HepG2 (cell line): ENCODE measurements at regions not wholly inside any gene's neighbourhood (a gene's known extent, or its start where the extent isn't known, plus 50 kb on each side); places are given as distances from the start of the nearest gene placed in this dataset.

Source experiments
- ATAC-seq: fragments of 200-7000 bp; cut with Tn5 transposase; 3 replicates; pipeline ENCODE4 v1.9.1; 2020; ENCODE audit warnings: mild to moderate bottlenecking, moderate library complexity
- BruUV-seq: library from RNA; stranded (reverse); fragments of 400-500 nt; replicated peaks from 2 replicates; lab custom pipeline; 2021; lab: Mats Ljungman, UMichigan
- CTCF ChIA-PET: fragments of 300-600 bp; formaldehyde crosslinking; extraction: SDS; loops from one replicate; lab custom pipeline; 2021; ENCODE audit warnings: low total read pairs, inconsistent platforms, low intra/inter-chr PET ratio; lab: Yijun Ruan, JAX
- POLR2A ChIA-PET: fragments of 350-600 bp; sonication (Branson Sonifier 250); formaldehyde crosslinking; loops from one replicate; lab custom pipeline; 2020; ENCODE audit warnings: antibody characterized with exemption, inconsistent platforms; lab: Yijun Ruan, JAX
- DNase-seq: peaks from one replicate; pipeline ENCODE4 v3.0.0-alpha.2; 2015; ENCODE audit warnings: low spot score
- FAIRE-seq: peaks from 3 replicates; lab custom pipeline; 2011; peaks lifted over from hg19 to GRCh38; lab: Jason Lieb, UNC
- H2AFZ ChIP-seq: one replicate; pipeline ENCODE4 v1.6.1; 2011; ENCODE audit warnings: low read length, inconsistent platforms
- H3K27ac ChIP-seq: fragments of 300-600 bp; 3 replicates; pipeline ENCODE4 v1.8.0; 2011; ENCODE audit warnings: mixed run types, mild to moderate bottlenecking, mixed read lengths, low read length, inconsistent platforms; ENCODE audit not compliant: insufficient read depth; ENCODE audit errors: extremely low read length
- H3K27me3 ChIP-seq, 2 experiments: fragments of 200-600 bp in 1 of 2; 2 replicates in 1 of 2; 3 replicates in 1 of 2; pipeline versions ENCODE4 v1.6.0 to v1.8.0; 2011; ENCODE audit warnings: low read length in 2 of 2, mild to moderate bottlenecking in 2 of 2, moderate library complexity in 2 of 2, inconsistent platforms in 1 of 2; ENCODE audit not compliant: insufficient read depth in 2 of 2, control insufficient read depth in 1 of 2
- H3K36me3 ChIP-seq, 2 experiments: fragments of 200-600 bp in 1 of 2; replicated peaks in 1 of 2; 2 replicates in 1 of 2; 3 replicates in 1 of 2; pipeline versions ENCODE4 v1.5.1 to v1.8.0; 2011; ENCODE audit warnings: low read length in 2 of 2, inconsistent platforms in 1 of 2; ENCODE audit not compliant: insufficient read depth in 2 of 2, control insufficient read depth in 1 of 2
- H3K4me1 ChIP-seq: 2 replicates; pipeline ENCODE4 v1.5.1; 2012; ENCODE audit warnings: low read length, inconsistent platforms; ENCODE audit not compliant: insufficient read depth
- H3K4me2 ChIP-seq: 2 replicates; pipeline ENCODE4 v1.6.0; 2011; ENCODE audit warnings: low read depth, low read length, inconsistent platforms
- H3K4me3 ChIP-seq, 3 experiments: fragments of 200-600 bp in 1 of 3; sonication (generic), shearing (Covaris generic) in 1 of 3; replicated peaks in 1 of 3; 2 replicates each; pipeline ENCODE4 v1.5.1; 2011 to 2016; ENCODE audit warnings: low read length in 3 of 3, inconsistent platforms in 2 of 3, low read depth in 2 of 3, mild to moderate bottlenecking in 2 of 3, control low read depth in 1 of 3, mixed read lengths in 1 of 3; ENCODE audit not compliant: insufficient read depth in 1 of 3
- H3K79me2 ChIP-seq: one replicate; pipeline ENCODE4 v1.6.1; 2011; ENCODE audit warnings: low read length, inconsistent platforms; ENCODE audit not compliant: insufficient read depth
- H3K9ac ChIP-seq: 2 replicates; pipeline ENCODE4 v1.6.0; 2011; ENCODE audit warnings: mild to moderate bottlenecking, low read depth, low read length, inconsistent platforms; ENCODE audit not compliant: insufficient read depth
- H3K9me3 ChIP-seq: 2 replicates; pipeline ENCODE4 v1.5.1; 2012; ENCODE audit warnings: mild to moderate bottlenecking, low read length
- H4K20me1 ChIP-seq: 2 replicates; pipeline ENCODE4 v1.6.0; 2011; ENCODE audit warnings: inconsistent platforms, mild to moderate bottlenecking, low read length, moderate library complexity; ENCODE audit not compliant: insufficient read depth
- ARHGAP35 ChIP-seq: sonication (generic); formaldehyde crosslinking; IDR thresholded peaks from 2 replicates; pipeline ENCODE4 v1.9.0; 2022; ENCODE audit warnings: mild to moderate bottlenecking, inconsistent platforms, moderate library complexity, missing genetic modification reagents, borderline replicate concordance
- ZIK1 ChIP-seq: sonication (generic); formaldehyde crosslinking; IDR thresholded peaks from 2 replicates; pipeline ENCODE4 v1.5.0; 2020; ENCODE audit warnings: mild to moderate bottlenecking, low read depth, missing genetic modification reagents, borderline replicate concordance
- whole genome bisulfite sequencing: methylation state at CpG from one replicate; pipeline ENCODE4 v1.1.6; 2017; ENCODE audit warnings: low lambda C conversion rate; 5-methylcytosine and 5-hydroxymethylcytosine counted together
- in situ Hi-C: cut with HindIII; loops from 2 replicates; pipeline ENCODE4 v1.10.0; 2017; ENCODE audit warnings: low pct_unique_long_range_greater_than_20kb; ENCODE audit not compliant: extremely low pct_ligation_motif_present
- intact Hi-C: fragments of 100-400 bp; cut with micrococcal nuclease; formaldehyde crosslinking; loops from one replicate; pipeline ENCODE4 v1.10.0; 2022; ENCODE audit not compliant: unreplicated experiment
- TF ChIP-seq, protein P1 (sequence below), 2 experiments: sonication (generic) in 1 of 2; formaldehyde crosslinking in 1 of 2; IDR thresholded peaks; 2 replicates each; pipeline versions ENCODE4 v1.5.1 to v1.6.1; 2011 to 2020; ENCODE audit warnings: borderline replicate concordance in 1 of 2, low read depth in 1 of 2, low read length in 1 of 2, mild to moderate bottlenecking in 1 of 2, missing genetic modification reagents in 1 of 2, moderate library complexity in 1 of 2
- TF ChIP-seq, protein P2 (sequence below): sonication (generic); formaldehyde crosslinking; IDR thresholded peaks from 2 replicates; pipeline ENCODE4 v1.5.0; 2020; ENCODE audit warnings: missing genetic modification reagents
- TF ChIP-seq, protein P3 (sequence below): sonication (generic); formaldehyde crosslinking; IDR thresholded peaks from 2 replicates; pipeline ENCODE4 v1.4.0; 2020; ENCODE audit warnings: mild to moderate bottlenecking, missing genetic modification reagents
- TF ChIP-seq, protein P4 (sequence below): sonication (generic); formaldehyde crosslinking; IDR thresholded peaks from 2 replicates; pipeline ENCODE4 v1.4.0; 2020; ENCODE audit warnings: missing genetic modification reagents

DNA sequence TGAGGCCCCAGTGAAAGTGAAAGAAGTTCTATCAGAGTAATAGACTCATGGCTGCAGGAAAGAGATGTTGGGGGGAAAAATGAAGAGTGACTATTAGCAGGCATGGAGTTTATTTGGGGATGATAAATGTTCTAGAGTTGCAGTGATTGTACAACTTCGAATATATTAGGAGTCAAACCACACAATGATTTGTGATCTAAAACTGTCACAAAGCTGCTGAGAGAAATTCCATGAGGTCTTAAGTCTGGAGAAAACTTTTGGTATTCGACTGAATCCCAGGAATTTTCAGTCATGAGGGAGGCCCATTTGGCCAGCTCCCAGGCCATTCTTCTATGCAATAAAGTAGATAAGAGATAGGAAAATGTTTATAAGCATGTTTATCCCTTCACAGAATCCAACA, 55.9 kb upstream of the UNC5B start (continued):
- no peak for TF ChIP-seq ZIK1 (CRISPR knock-in tag)

DNA sequence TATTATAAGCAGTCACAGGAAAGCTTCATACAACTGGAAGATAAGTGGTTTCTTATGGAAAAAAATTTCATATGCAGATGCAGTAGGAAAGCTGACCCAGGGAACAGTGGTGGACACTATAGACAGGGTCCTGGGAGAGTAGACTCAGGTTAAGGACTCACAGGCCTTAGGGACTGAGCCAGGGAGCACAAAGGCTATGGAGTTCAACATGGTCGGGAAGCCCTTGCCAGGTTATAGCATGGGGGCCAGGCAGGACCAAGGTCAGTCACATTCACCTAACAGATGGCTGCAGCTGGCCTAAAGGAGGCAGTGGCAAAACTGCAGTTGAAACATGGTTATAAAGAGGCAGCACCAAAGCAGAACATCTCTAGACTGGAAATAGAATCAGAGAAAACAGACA, 54.9 kb upstream of the UNC5B start:
- TF ChIP-seq, protein P1, sequence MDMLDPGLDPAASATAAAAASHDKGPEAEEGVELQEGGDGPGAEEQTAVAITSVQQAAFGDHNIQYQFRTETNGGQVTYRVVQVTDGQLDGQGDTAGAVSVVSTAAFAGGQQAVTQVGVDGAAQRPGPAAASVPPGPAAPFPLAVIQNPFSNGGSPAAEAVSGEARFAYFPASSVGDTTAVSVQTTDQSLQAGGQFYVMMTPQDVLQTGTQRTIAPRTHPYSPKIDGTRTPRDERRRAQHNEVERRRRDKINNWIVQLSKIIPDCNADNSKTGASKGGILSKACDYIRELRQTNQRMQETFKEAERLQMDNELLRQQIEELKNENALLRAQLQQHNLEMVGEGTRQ (IDR thresholded peaks at IDR 0.05; ENCODE audit: low read depth, low read length): no peak
- TF ChIP-seq, protein P1 (CRISPR knock-in tag; IDR thresholded peaks at IDR 0.05; ENCODE audit: borderline replicate concordance): no peak
- TF ChIP-seq, protein P2, sequence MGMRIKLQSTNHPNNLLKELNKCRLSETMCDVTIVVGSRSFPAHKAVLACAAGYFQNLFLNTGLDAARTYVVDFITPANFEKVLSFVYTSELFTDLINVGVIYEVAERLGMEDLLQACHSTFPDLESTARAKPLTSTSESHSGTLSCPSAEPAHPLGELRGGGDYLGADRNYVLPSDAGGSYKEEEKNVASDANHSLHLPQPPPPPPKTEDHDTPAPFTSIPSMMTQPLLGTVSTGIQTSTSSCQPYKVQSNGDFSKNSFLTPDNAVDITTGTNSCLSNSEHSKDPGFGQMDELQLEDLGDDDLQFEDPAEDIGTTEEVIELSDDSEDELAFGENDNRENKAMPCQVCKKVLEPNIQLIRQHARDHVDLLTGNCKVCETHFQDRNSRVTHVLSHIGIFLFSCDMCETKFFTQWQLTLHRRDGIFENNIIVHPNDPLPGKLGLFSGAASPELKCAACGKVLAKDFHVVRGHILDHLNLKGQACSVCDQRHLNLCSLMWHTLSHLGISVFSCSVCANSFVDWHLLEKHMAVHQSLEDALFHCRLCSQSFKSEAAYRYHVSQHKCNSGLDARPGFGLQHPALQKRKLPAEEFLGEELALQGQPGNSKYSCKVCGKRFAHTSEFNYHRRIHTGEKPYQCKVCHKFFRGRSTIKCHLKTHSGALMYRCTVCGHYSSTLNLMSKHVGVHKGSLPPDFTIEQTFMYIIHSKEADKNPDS (CRISPR knock-in tag): no peak
- TF ChIP-seq ARHGAP35 (CRISPR knock-in tag): no peak
- TF ChIP-seq, protein P3, sequence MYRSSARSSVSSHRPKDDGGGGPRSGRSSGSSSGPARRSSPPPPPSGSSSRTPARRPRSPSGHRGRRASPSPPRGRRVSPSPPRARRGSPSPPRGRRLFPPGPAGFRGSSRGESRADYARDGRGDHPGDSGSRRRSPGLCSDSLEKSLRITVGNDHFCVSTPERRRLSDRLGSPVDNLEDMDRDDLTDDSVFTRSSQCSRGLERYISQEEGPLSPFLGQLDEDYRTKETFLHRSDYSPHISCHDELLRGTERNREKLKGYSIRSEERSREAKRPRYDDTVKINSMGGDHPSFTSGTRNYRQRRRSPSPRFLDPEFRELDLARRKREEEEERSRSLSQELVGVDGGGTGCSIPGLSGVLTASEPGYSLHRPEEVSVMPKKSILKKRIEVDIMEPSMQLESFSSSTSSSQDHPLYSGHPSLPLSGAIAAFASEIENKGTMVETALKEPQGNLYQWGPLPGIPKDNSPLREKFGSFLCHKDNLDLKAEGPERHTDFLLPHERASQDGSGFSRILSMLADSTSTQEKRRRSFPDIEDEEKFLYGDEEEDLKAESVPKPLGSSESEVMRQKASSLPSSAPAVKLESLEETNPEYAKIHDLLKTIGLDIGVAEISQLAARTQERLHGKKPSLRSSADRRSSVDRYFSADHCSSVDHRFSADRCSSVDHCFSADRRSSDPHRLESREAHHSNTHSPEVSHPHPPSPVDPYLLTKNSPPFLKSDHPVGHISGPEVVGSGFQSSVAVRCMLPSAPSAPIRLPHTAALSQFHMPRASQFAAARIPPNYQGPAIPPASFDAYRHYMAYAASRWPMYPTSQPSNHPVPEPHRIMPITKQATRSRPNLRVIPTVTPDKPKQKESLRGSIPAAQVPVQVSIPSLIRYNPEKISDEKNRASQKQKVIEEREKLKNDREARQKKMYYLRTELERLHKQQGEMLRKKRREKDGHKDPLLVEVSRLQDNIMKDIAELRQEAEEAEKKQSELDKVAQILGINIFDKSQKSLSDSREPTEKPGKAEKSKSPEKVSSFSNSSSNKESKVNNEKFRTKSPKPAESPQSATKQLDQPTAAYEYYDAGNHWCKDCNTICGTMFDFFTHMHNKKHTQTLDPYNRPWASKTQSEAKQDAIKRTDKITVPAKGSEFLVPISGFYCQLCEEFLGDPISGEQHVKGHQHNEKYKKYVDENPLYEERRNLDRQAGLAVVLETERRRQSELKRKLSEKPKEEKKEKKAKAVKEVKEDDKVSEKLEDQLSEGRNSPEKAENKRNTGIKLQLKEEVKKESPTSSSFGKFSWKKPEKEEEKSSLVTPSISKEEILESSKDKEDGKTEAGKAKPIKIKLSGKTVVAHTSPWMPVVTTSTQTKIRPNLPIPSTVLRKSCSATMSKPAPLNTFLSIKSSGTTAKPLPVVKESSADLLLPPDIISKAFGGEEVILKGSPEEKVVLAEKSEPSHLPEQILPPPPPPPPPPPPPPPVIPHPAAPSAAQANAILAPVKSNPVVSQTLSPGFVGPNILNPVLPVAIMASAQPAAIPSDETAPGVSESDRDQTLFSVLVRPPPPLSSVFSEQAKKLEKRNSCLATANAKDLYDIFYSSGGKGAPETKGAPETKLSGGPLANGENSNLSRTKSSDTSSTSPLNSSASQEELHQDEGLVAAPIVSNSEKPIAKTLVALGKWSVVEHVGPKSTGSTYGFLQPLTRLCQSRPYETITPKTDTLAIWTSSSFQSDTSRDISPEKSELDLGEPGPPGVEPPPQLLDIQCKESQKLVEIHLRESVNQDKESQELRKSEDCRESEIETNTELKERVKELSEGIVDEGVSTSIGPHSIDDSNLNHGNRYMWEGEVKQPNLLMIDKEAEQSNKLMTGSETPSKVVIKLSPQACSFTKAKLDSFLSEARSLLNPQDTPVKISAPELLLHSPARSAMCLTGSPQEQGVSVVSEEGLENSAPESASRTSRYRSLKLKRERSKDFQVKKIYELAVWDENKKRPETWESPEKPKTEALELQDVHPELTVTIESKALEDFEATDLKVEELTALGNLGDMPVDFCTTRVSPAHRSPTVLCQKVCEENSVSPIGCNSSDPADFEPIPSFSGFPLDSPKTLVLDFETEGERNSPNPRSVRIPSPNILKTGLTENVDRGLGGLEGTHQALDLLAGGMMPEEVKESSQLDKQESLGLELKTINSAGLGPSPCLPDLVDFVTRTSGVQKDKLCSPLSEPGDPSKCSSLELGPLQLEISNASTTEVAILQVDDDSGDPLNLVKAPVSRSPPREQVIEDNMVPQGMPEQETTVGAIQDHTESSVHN: no peak
- TF ChIP-seq, protein P4, sequence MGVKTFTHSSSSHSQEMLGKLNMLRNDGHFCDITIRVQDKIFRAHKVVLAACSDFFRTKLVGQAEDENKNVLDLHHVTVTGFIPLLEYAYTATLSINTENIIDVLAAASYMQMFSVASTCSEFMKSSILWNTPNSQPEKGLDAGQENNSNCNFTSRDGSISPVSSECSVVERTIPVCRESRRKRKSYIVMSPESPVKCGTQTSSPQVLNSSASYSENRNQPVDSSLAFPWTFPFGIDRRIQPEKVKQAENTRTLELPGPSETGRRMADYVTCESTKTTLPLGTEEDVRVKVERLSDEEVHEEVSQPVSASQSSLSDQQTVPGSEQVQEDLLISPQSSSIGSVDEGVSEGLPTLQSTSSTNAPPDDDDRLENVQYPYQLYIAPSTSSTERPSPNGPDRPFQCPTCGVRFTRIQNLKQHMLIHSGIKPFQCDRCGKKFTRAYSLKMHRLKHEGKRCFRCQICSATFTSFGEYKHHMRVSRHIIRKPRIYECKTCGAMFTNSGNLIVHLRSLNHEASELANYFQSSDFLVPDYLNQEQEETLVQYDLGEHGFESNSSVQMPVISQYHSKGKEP (CRISPR knock-in tag): no peak
- Histone ChIP-seq H3K4me3 (no peak overlapping the region), H3K9me3 (no peaks in the 10 kb centered on the region), H3K27me3 (peaks cover 1 to 18% of the 10 kb centered on the region in 2 experiments; a peak in 4 of 5 replicates), H3K36me3 (no peaks in the 10 kb centered on the region), H4K20me1 (no peaks in the 10 kb centered on the region), H2AFZ (no peak overlapping the region), H3K79me2 (no peaks in the 10 kb centered on the region), H3K27ac (no peak overlapping the region), H3K4me2 (no peak overlapping the region), H3K9ac (no peak overlapping the region), H3K4me1 (no peaks in the 10 kb centered on the region)
- intact Hi-C loops (no loop called here), in situ Hi-C loops (no loop called here)
- ChIA-PET CTCF (no interaction called here), POLR2A (no interaction called here)
- no peak for DNase-seq
- BruUV-seq: no TSS peak
- no peak for FAIRE-seq
- 0% methylated on average over 1 of the region's 1 CpG for WGBS
- no peak for ATAC-seq
